ENCODE measurements at regions not wholly inside any gene's neighbourhood (a gene's known extent, or its start where the extent isn't known, plus 50 kb on each side); places are given as distances from the start of the nearest gene placed in this dataset.

DNA sequence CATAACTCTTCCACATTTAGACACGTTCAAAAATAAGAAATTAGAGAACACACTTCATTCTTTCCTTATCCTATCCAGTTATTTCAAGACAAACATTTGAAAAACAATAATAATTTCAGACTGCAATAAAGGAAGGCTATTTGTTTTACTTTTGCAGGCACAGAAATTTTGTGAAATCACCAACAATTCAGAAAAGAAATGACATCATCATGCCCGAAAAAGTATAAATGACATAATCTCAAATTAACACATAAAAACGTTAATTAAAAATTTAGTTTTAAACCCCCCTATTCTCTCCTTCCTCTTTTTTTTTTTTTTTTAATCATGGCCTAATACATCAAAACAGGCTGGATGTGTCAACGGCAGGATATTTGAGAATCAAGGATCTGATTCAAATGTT lies 468.4 kb upstream of the RBFOX1 start:
- H3K4me3 ChIP-seq, result no peak overlapping the region
- no peaks in the 10 kb centered on the region for H3K36me3 ChIP-seq
- in situ Hi-C loops (cut with MboI; ENCODE audit: low sequenced_read_pairs in 4 of 4) (no loop called here), intact Hi-C loops (cut with DNase I; ENCODE audit: low total_unique reads) (no loop called here)
- no peaks in the 10 kb centered on the region for H3K4me1 ChIP-seq
- H3K9me3 ChIP-seq, result no peaks in the 10 kb centered on the region
- ATAC-seq (no peak), DNase-seq (no peak)
- no peak for TF ChIP-seq POLR2A (IDR thresholded peaks at IDR 0.05)
- TF ChIP-seq, protein P1, sequence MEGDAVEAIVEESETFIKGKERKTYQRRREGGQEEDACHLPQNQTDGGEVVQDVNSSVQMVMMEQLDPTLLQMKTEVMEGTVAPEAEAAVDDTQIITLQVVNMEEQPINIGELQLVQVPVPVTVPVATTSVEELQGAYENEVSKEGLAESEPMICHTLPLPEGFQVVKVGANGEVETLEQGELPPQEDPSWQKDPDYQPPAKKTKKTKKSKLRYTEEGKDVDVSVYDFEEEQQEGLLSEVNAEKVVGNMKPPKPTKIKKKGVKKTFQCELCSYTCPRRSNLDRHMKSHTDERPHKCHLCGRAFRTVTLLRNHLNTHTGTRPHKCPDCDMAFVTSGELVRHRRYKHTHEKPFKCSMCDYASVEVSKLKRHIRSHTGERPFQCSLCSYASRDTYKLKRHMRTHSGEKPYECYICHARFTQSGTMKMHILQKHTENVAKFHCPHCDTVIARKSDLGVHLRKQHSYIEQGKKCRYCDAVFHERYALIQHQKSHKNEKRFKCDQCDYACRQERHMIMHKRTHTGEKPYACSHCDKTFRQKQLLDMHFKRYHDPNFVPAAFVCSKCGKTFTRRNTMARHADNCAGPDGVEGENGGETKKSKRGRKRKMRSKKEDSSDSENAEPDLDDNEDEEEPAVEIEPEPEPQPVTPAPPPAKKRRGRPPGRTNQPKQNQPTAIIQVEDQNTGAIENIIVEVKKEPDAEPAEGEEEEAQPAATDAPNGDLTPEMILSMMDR (IDR thresholded peaks at IDR 0.05 in 4 of 5, conservative IDR thresholded peaks at IDR 0.05 in 1 of 5), result no peak
- no peaks in the 10 kb centered on the region for H3K27me3 ChIP-seq
- no peak overlapping the region for H3K27ac ChIP-seq

DNA sequence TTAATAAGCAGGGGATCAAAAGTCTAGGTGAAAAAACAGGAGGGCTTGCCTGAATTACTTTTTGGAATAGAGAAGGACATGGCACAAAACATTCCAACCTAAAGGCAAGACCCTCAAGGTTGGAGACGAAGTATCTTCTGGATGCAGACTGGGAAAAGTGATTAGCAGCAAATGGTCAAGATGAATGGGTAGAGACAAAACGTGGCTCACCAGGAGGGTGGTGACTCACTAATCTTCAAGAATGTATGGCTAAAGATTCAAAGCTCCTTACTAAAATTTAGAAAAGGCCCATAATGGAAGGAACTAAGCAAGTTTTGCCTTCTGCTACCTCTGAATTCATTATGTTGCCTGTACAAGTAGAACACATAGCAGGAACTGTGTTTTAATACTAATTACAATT lies 469.5 kb upstream of the RBFOX1 start:
- TF ChIP-seq POLR2A (IDR thresholded peaks at IDR 0.05), result no peak
- TF ChIP-seq, protein P1 (IDR thresholded peaks at IDR 0.05 in 4 of 5, conservative IDR thresholded peaks at IDR 0.05 in 1 of 5), result no peak
- Histone ChIP-seq H3K36me3 (no peaks in the 10 kb centered on the region), H3K4me3 (no peak overlapping the region), H3K27me3 (no peaks in the 10 kb centered on the region), H3K9me3 (no peaks in the 10 kb centered on the region), H3K4me1 (no peaks in the 10 kb centered on the region), H3K27ac (no peak overlapping the region)
- DNase-seq, result no peak
- in situ Hi-C loops (cut with MboI; ENCODE audit: low sequenced_read_pairs in 4 of 4) (no loop called here), intact Hi-C loops (cut with DNase I; ENCODE audit: low total_unique reads) (no loop called here)
- no peak for ATAC-seq

DNA sequence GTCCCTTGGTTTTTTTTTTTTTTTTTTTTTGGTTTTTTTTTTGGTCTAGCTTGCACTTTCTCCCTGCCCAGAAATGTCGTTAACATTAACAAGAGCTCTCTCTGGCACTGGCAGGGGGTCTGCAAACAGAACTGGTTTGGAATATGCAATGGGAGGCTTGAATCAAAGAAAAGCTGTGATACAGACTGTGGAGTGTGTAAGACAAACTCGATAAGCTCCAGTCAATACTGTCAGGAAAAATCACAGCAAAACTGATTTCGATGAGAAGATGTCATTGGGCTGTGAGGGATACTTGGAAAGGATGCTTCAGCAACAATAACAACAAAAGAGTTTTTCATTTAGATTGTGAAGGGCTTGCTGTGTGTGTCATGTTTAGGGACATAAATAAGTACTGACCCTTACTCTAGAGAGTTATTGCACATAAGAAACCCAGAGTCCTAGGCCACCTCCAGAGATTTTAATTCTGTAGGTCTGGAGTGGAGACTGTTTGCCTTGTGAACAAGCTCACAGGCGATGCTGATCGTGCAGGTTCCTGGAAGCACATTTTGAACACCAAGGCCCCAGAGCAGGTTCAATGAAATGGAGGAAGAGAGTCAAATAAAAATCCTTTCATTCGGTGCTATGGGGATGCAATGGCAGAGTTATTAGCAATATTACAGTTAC lies 470.7 kb upstream of the RBFOX1 start:
- Histone ChIP-seq H3K36me3 (no peaks in the 10 kb centered on the region), H3K27me3 (no peaks in the 10 kb centered on the region), H3K9me3 (no peaks in the 10 kb centered on the region), H3K27ac (no peak overlapping the region), H3K4me3 (no peak overlapping the region), H3K4me1 (no peaks in the 10 kb centered on the region)
- in situ Hi-C loops (cut with MboI; ENCODE audit: low sequenced_read_pairs in 4 of 4), result no loop called here
- TF ChIP-seq POLR2A (IDR thresholded peaks at IDR 0.05), result no peak
- TF ChIP-seq, protein P1 (IDR thresholded peaks at IDR 0.05 in 4 of 5, conservative IDR thresholded peaks at IDR 0.05 in 1 of 5), result no peak
- ATAC-seq, result no peak
- DNase-seq, result no peak
- intact Hi-C loops (cut with DNase I; ENCODE audit: low total_unique reads), result no loop called here

DNA sequence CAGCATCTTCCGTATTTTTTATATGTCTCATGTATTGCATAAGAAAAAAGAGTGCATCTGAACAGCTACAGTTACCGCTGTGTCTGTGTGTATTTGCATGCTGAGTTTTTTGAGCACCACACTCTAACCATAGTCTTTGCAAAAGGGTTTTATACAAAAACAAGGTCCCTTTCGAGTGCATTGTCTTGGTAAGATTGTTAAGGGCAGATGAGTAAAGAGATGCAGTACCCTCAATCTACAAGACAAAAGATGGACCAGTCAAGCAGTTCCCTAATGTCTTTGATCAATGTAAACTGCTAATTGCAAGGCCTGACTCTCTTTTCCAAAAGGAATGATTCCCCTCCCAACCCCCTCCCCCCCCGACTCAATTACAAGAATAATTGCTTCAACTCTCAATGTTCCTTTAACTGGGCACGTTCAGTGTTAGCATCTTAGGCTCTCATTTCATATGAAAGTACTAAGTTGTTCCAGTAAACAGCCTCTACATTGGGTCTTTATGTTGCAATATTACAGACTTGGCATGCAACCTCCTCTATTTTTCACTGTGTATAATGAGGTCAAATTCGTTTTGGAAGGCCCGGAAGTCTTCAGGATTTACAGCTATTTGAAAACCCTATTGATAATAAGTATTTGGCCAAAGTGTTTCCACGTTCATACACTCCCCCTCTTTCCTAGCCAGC lies 471.4 kb upstream of the RBFOX1 start:
- TF ChIP-seq POLR2A (IDR thresholded peaks at IDR 0.05), result no peak
- TF ChIP-seq, protein P1 (IDR thresholded peaks at IDR 0.05 in 4 of 5, conservative IDR thresholded peaks at IDR 0.05 in 1 of 5), result no peak
- DNase-seq (no peak), ATAC-seq (no peak)
- Histone ChIP-seq H3K4me3 (no peak overlapping the region), H3K4me1 (no peaks in the 10 kb centered on the region), H3K27ac (no peak overlapping the region), H3K36me3 (no peaks in the 10 kb centered on the region), H3K27me3 (no peaks in the 10 kb centered on the region), H3K9me3 (no peaks in the 10 kb centered on the region)
- intact Hi-C loops (cut with DNase I; ENCODE audit: low total_unique reads) (no loop called here), in situ Hi-C loops (cut with MboI; ENCODE audit: low sequenced_read_pairs in 4 of 4) (no loop called here)
